CMK (cell line): ENCODE measurements at regions not wholly inside any gene's neighbourhood (a gene's known extent, or its start where the extent isn't known, plus 50 kb on each side); places are given as distances from the start of the nearest gene placed in this dataset.
A peak's percentile ranks its signal among the peaks of the same experiment; 100 is the strongest.

ENCODE experiments used
- DNase-seq: peaks from one replicate; pipeline ENCODE4 v3.0.0-alpha.2; 2010; ENCODE audit warnings: low read depth

GRCh38 chr4:167290678-167291077, 56.4 kb upstream of the SPOCK3 start:
- DNase-seq: no peak

DNA sequence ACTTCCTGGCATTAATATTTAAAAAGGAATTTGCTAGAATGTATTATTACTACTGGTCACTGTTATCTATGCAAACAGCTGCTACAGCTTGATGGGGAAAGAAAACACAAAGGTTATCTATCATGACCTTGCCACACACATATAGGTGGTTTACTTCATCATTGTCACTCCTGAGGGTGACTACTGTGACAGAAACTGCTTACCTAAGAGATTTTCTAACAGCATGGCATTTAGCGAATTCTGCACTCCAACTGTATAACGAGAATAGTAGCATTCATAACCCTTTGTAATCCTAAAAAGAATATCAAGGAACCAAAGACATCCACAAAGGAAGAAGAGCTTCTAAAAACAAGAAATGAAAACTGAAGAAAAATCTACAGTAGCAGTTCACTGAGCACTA, 74.6 kb upstream of the SPOCK3 start:
- no peak for DNase-seq

GRCh38 chr4:167321299-167321698, 87.0 kb upstream of the SPOCK3 start:
- DNase-seq: no peak

DNA sequence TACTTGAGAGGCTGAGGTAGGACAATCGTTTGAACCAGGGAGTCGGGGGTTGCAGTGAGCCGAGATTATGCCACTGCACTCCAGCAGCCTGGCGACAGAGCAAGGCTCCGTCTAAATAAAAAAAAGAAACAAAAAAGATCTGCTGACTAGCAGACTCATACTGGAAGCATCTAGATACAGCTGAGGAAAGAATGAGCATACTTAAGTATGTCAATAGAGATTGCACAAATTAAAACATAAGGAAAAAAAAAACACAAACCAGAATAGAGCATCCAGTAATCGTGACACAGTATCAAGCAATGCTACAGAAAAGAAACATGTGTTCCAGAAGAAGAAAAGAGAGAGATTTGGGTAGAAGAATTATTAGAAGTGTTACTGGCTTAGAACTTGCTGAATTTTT, 105.5 kb upstream of the SPOCK3 start:
- no peak for DNase-seq

- DNase-seq: no peak
Observed at GRCh38 chr4:167359711-167360110, 125.4 kb upstream of the SPOCK3 start.

GRCh38 chr4:167379076-167379835, 145.0 kb upstream of the SPOCK3 start:
- DNase-seq: no peak

DNA sequence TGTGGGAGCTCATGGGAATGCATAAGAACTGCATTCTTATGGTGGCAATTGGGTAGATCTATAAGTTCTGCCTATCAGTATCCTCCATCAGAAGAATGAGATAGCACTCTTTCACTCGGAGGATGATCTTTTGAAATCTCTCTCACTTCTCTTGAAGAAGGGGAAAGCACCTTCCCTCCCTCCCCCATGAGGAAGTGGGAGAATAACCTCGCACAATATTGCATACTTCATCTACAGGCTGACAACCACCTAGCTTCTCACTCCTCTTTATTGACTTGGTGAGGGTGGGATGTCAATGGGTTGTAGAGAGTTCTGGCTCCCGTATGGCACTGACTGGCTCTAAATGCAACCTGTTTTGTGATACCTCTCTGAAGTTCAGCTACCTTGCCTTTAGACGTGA, 146.7 kb upstream of the SPOCK3 start:
- DNase-seq: no peak

- no peak for DNase-seq
Observed at GRCh38 chr4:167383291-167383690, 149.0 kb upstream of the SPOCK3 start.

DNA sequence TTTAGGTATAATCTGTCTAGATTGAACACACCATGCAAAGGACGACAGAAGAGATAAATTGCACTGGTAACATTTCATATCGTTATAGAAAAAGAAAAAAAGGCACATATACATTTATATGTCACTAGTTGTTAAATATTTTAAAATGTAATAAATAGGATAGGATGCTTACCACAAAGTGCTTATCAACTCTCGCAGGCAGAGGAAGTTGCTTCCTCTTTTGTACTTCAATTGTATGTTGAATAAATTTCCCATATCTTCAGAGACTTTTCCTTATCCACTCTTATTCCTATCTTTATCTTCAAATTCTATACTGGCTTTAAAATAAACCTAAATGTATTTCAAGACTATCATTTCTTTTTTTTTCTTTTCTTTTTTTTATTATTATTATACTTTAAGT, 163.3 kb upstream of the SPOCK3 start:
- peak; percentile 3 for DNase-seq

DNA sequence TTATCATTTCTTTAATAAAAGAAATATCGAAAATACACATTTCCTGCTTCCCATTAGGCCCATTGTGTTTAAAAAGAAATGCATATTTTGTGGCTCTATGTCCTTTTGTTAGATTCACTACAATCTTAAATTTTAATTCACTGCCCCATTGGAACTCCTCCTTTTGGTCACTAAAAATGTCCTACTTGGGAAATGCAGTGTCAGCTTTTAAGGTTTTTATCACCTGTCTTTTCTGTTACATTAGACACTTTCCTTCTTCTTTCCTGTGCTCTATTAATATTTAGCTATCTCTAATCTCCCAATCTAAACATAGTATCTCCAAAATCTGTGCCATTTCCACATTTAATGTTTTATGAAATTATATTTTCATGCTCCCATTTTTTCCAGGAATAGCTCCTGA, 164.9 kb upstream of the SPOCK3 start:
- no peak for DNase-seq

DNA sequence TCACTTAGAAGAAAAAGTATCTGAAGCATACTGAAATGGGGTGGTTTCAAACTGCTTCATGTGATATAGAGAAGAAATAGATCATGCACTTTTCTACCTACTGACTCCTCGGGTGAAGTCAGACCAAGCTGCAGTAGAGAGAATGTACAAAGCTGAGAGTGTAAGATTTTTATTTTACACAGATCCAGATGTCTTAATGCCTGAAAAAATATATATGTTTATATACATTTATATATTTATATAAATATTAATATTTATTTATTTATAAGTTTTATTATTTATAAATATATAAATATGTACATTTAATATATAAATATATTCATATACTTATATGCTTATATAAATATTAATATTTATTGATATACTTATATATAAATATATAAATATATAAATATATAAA, 171.9 kb upstream of the SPOCK3 start:
- DNase-seq: no peak

DNA sequence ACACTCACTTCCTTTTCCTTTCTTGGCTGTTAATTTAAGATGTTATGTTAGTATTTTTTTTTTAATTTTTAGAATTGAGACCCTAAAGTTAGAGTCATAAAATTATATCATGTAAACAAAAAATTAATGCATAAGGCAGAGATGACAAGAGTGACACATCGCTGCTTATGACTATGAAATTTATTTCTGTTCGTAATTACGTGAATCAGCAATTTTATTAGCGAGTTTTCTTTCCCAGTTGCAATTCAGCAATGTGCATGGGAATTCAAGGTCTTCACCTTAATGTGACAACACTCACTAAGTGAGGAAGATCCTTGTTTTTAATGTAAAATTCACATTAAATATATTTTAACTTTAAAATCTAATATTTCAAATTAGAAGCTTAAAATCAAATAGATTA, 181.2 kb upstream of the SPOCK3 start:
- no peak for DNase-seq

- DNase-seq: no peak
Observed at GRCh38 chr4:167419468-167420140, 185.3 kb upstream of the SPOCK3 start.

- DNase-seq: no peak
Observed at GRCh38 chr4:167421201-167421600, 186.9 kb upstream of the SPOCK3 start.

DNA sequence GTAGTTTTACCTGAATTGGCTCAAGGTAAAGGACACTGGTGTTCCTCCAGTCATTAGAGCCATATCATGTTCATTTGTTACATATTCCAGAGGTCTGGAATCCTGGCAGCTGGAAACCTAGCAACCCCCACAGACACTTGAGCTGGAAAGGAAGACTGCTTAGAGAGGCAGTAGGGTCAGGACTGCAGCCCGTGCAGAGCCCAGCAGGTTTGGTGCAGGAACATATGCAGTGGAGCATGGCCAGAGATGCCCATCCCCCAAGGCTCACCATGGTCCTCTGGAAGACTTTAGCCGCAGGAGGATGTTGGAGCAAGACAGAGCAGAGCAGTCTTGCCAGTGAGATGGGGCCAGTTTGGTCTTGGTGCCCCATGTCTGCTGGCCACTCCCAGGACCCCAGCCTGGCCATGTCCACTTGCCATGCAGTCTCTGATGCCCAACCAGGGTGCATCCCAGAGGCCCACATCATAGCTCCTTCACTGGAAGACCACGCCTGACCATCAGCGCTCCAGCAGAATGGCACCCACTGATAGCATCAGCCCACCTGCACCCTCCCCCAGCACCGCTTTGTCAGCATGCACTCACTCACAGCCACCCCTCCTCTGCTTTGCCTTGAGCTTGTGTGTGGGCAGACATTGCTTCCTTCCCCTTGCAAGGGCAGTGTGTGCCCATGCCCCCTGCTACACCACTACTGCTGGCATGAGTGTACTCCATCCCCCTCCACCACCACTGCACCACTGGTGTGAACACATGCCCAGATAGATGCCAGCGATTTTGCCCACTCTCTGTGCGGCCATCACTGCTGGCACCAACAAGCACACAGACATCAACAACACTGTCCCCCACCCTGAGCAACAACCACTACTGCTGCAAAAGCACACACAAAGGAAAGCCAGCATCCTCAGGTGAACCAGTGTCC, 190.3 kb upstream of the SPOCK3 start:
- DNase-seq: no peak

DNA sequence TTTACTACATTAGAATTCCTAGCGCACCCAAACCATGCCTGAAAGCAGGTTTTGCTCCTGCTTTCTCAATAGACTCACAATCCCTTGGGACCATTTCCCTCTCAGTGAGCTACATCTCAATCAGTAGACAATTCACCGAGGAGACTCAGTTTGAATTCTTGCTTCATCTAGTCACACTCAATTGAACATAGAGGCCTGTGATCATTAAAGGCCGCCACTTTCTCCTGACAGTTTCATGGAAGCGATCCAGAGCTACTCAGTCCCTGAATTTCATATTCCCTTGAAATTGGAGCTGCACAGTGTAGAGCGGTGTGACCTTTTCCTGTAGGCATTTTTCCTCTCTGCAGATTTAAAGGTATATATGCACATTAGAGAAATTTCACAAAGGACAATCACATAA, 193.9 kb upstream of the SPOCK3 start:
- no peak for DNase-seq

DNA sequence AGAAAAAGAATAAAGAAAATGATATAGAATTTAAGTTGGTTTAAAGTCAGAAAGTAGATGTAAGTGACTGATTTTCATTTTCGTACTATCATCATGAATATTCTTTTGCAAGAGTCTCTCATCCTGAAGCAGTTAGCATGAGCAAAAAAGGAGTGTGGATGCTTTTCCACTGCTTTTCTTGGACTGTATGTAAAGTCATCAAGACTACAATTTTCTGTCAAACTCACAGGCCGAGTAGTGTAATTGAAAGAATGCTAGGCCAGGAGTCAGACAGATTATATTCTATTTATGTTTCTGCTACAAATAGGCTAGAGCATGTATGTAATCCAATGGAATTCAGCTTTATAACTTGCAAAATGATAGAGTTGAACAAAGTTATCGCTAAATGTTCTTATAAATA, 197.1 kb upstream of the SPOCK3 start:
- no peak for DNase-seq

DNA sequence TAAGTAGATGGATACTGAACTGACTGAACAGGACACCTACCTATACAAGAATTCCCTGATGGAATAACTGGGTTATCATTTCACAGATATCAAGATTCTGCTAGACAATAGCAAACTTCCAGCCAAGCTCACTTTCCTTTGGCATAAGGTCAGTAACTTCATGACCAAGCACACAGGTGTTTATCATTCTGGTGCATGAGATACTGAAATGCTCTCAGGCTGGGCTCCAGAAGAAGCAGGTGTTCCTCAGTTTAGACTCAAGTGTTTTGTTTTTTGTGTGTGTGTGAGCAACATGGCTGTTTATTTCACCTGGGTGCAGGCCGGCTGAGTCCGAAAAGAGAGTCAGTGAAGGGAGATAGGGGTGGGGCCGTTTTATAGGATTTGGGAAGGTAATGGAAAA, 201.5 kb upstream of the SPOCK3 start:
- no peak for DNase-seq

DNA sequence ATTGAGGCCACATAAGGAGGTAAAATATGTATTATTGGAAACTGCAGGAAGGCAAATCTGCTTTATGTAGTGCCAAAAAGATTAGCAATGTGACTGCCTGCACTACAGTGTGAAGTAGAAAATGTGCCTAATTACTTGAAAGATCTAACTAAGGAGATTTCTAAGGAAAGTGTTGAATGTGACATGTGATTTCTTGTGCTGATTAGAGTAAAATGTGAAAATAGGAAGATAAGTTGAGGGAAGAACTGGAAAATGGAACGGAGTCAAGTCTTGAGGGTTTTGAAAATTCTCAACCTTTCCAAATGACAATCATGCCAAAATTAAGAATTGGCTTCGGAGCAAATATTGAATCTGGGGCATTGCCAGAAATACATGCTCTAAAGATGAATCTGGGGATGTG, 209.5 kb upstream of the SPOCK3 start:
- no peak for DNase-seq

- no peak for DNase-seq
Observed at GRCh38 chr4:167452922-167453430, 218.7 kb upstream of the SPOCK3 start.

DNA sequence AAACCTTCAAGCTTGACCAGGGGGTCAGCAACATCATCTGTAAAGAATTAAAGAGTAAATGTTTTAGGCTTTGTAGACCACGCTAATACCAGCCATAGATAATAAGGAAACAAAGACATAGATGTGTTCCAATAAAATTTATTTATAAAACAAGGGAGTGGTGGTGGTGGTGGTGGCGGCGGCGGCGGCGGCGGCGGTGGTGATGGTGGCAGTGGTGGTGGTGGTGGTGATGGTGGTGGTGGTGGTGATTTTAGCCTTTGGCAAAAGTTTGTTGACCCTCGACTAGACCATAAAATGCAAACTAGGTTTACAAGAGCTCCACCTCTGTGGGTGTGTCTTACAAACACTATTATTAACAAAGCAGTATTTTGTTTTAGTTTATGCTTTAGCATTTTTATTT, 222.3 kb upstream of the SPOCK3 start:
- DNase-seq: no peak

GRCh38 chr4:167469436-167469835, 235.1 kb upstream of the SPOCK3 start:
- no peak for DNase-seq

GRCh38 chr4:167475951-167476350, 241.7 kb upstream of the SPOCK3 start:
- no peak for DNase-seq
